ENCODE measurements at regions not wholly inside any gene's neighbourhood (a gene's known extent, or its start where the extent isn't known, plus 50 kb on each side); places are given as distances from the start of the nearest gene placed in this dataset.

- TF ChIP-seq TCF4 (CRISPR knock-in tag; IDR thresholded peaks at IDR 0.05; ENCODE audit: borderline replicate concordance) (no peak), TSHZ2 (CRISPR knock-in tag; IDR thresholded peaks at IDR 0.05) (no peak), ZFP30 (CRISPR knock-in tag; IDR thresholded peaks at IDR 0.05) (no peak), RARB (CRISPR knock-in tag; IDR thresholded peaks at IDR 0.05) (no peak), OSR1 (CRISPR knock-in tag; IDR thresholded peaks at IDR 0.05) (no peak), ZC3H10 (CRISPR knock-in tag; IDR thresholded peaks at IDR 0.05) (no peak)
- TF ChIP-seq, protein P1, sequence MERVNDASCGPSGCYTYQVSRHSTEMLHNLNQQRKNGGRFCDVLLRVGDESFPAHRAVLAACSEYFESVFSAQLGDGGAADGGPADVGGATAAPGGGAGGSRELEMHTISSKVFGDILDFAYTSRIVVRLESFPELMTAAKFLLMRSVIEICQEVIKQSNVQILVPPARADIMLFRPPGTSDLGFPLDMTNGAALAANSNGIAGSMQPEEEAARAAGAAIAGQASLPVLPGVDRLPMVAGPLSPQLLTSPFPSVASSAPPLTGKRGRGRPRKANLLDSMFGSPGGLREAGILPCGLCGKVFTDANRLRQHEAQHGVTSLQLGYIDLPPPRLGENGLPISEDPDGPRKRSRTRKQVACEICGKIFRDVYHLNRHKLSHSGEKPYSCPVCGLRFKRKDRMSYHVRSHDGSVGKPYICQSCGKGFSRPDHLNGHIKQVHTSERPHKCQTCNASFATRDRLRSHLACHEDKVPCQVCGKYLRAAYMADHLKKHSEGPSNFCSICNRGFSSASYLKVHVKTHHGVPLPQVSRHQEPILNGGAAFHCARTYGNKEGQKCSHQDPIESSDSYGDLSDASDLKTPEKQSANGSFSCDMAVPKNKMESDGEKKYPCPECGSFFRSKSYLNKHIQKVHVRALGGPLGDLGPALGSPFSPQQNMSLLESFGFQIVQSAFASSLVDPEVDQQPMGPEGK (CRISPR knock-in tag; IDR thresholded peaks at IDR 0.05; ENCODE audit: borderline replicate concordance), result no peak
Measured at GRCh38 chr12:16692099-16692498, 86.1 kb upstream of the LMO3 start.

Measured in SK-N-SH treated with all-trans-retinoic acid at 6 μM for 48 hours (cell line).